ENCODE measurements at regions not wholly inside any gene's neighbourhood (a gene's known extent, or its start where the extent isn't known, plus 50 kb on each side); places are given as distances from the start of the nearest gene placed in this dataset.

DNA sequence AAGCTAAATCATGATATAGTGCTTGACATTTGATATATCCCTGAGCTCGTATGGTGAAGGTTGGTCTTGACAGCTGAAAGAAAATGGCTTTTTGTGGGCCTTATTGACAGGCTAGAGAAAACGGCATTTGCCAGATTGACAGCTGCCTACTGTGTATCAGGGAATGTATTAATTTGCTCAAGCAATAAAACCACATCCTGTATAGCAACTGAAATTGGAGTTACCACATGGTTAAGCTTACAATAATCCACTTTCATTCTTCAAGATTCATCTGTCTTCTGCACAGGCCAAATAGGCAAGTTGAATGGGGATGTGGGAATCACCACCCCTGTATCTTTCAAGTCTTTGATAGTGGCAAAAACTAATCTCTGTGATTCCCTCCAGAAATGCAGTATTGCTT lies 76.2 kb upstream of the IL2 start:
- DNase-seq (no peak), ATAC-seq (replicated peaks) (peak; percentile 37)
- no peak overlapping the region for H3K27ac Mint-ChIP-seq
- peaks cover 0 to 5% of the 10 kb centered on the region in 2 donors for H3K27me3 Mint-ChIP-seq
- H3K36me3 Mint-ChIP-seq (ENCODE audit: insufficient read depth) = no peaks in the 10 kb centered on the region
- H3K9me3 Mint-ChIP-seq = no peaks in the 10 kb centered on the region
- no peak overlapping the region for H3K4me3 Mint-ChIP-seq
- H3K4me1 Mint-ChIP-seq (ENCODE audit: low read depth in 2 of 2) = peaks cover 2 to 6% of the 10 kb centered on the region in 2 donors

DNA sequence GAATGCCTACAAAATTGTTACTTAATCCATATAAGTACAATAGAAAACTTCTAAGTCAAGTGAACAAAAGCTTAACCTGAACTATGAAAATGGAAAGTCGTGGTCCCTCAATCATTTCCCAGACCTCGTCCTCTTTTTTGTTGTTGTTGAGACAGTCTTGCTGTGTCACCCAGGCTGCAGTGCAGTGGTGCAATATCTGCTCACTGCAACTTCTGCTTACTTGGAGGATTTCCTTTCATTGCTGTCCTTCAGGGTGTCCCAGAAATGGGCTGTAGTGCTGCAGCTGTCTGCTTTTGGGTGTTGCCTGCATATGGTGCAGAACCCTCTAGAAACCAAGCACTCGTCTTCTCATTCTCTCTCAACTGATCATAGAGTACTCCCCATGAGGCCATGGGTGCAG lies 75.0 kb upstream of the IL2 start:
- Mint-ChIP-seq H3K27me3 (peaks cover 0 to 5% of the 10 kb centered on the region in 2 donors), H3K27ac (no peak overlapping the region), H3K4me3 (no peak overlapping the region), H3K9me3 (no peaks in the 10 kb centered on the region), H3K36me3 (ENCODE audit: insufficient read depth) (no peaks in the 10 kb centered on the region), H3K4me1 (ENCODE audit: low read depth in 2 of 2) (peaks cover 2 to 6% of the 10 kb centered on the region in 2 donors)
- DNase-seq = no peak
- no peak for ATAC-seq (replicated peaks)

DNA sequence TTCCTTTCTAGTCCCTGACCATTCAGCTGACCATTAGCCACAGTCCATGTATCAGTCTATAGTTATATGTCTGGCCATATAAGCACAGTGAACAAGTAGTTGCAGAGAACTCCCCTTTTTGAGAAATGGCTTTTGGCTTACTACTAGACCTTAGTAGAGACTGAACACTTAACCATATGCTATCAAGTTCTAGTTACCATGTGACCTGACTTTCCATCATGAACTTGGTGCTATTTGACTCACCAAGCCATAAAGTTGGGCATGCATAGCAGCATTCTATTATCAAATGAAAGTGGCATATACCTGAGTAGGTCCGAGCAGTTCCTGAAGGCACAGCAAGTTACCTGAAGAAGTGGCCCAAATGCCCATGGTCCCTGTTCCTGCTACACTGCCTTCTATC lies 74.5 kb upstream of the IL2 start:
- ATAC-seq (replicated peaks) (no peak), DNase-seq (no peak)
- H3K9me3 Mint-ChIP-seq = no peaks in the 10 kb centered on the region
- no peaks in the 10 kb centered on the region for H3K36me3 Mint-ChIP-seq (ENCODE audit: insufficient read depth)
- no peak overlapping the region for H3K27ac Mint-ChIP-seq
- H3K4me1 Mint-ChIP-seq (ENCODE audit: low read depth in 2 of 2) = peaks cover 2 to 6% of the 10 kb centered on the region in 2 donors
- no peak overlapping the region for H3K4me3 Mint-ChIP-seq
- H3K27me3 Mint-ChIP-seq = peaks cover 0 to 5% of the 10 kb centered on the region in 2 donors

DNA sequence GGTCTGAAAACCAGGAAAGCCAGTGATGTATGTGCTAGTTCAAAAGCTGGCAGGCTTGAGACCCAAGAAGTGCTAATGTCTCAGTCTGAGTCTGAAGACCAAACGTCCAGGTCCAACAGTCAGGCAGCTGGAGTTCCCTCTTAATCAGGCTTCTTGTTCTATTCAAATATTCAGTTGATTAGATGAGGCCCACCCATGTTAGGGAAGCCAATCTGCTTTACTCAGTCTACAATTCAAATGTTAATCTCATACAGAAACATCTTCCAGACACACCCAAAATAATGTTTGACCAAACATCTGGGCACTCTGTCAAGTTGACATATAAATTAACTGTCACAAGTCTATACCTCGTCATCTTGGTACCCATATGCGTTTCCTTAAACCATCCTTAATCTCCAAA lies 72.4 kb upstream of the IL2 start:
- peaks cover 2 to 11% of the 10 kb centered on the region in 2 donors for H3K9me3 Mint-ChIP-seq
- ATAC-seq (replicated peaks) (no peak), DNase-seq (no peak)
- peaks cover under 1 to 2% of the 10 kb centered on the region in 2 donors for H3K4me1 Mint-ChIP-seq (ENCODE audit: low read depth in 2 of 2)
- peaks cover 0 to 10% of the 10 kb centered on the region in 2 donors for H3K27me3 Mint-ChIP-seq
- H3K27ac Mint-ChIP-seq = no peak overlapping the region
- no peak overlapping the region for H3K4me3 Mint-ChIP-seq
- no peaks in the 10 kb centered on the region for H3K36me3 Mint-ChIP-seq (ENCODE audit: insufficient read depth)

DNA sequence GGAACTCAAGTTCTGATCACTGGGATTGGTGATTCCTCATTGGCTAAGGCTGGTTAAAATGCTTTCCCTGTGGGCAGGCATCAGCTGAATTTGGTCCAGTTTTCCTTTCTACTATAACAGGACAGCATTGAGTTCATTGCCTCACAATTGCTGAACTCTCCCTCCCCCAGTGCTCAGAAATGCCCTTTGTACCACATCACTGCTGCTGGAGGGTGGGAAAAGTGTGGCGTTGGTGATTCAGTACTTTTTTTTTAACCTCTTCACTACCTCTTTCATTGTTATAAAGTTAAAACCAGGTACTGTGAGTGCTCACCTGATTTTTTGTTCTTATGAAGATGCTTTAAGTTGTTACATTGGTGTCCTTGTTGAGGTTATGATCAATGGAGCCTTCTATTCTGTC lies 69.3 kb upstream of the IL2 start:
- Mint-ChIP-seq H3K4me3 (no peak overlapping the region), H3K27ac (no peak overlapping the region), H3K9me3 (peaks cover 2 to 12% of the 10 kb centered on the region in 2 donors), H3K27me3 (peaks cover 0 to 15% of the 10 kb centered on the region in 2 donors), H3K36me3 (ENCODE audit: insufficient read depth) (no peaks in the 10 kb centered on the region), H3K4me1 (ENCODE audit: low read depth in 2 of 2) (no peaks in the 10 kb centered on the region)
- DNase-seq (no peak), ATAC-seq (replicated peaks) (no peak)

DNA sequence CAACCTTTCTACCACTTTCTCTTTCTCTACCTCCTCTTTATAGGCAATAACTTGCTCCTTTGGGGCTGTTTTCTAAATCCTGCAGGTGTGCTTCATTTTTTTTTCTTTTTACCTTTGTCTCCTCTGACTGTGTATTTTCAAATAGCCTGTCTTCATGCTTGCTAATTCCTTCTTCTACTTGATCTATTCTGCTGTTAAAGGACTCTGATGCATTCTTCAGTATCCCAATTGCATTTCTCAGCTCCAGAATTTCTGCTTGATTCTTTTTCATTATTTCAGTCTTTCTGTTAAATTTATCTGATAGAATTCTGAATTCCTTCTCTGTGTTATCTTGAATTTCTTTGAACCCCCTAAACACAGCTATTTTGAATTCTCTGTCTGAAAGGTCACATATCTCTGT lies 67.7 kb upstream of the IL2 start:
- no peak overlapping the region for H3K27ac Mint-ChIP-seq
- H3K36me3 Mint-ChIP-seq (ENCODE audit: insufficient read depth) = no peaks in the 10 kb centered on the region
- ATAC-seq (replicated peaks) (no peak), DNase-seq (no peak)
- no peak overlapping the region for H3K4me3 Mint-ChIP-seq
- no peaks in the 10 kb centered on the region for H3K4me1 Mint-ChIP-seq (ENCODE audit: low read depth in 2 of 2)
- peaks cover 2 to 12% of the 10 kb centered on the region in 2 donors for H3K9me3 Mint-ChIP-seq
- H3K27me3 Mint-ChIP-seq = peaks cover 0 to 22% of the 10 kb centered on the region in 2 donors

DNA sequence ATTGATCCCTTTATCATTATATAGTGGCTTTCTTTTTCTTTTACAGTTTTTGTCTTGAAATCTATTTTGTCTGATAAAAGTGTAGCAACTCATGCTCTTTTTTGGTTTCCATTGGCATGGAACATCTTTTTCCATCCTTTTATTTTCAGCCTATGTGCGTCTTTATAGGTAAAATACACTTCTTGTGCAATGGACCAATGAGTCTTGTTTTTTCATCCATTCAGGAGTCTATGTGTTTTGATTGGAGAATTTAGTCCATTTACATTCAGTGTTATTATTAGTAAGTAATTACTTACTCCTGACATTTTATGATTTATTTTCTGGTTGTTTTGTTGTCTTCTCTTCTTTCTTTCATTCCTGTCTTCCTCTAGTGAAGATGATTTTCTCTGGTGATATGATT lies 66.4 kb upstream of the IL2 start:
- no peak for DNase-seq
- no peak for ATAC-seq (replicated peaks)
- Mint-ChIP-seq H3K9me3 (peaks cover 2 to 12% of the 10 kb centered on the region in 2 donors), H3K27me3 (peaks cover 0 to 22% of the 10 kb centered on the region in 2 donors), H3K4me1 (ENCODE audit: low read depth in 2 of 2) (no peaks in the 10 kb centered on the region), H3K4me3 (no peak overlapping the region), H3K36me3 (ENCODE audit: insufficient read depth) (no peaks in the 10 kb centered on the region), H3K27ac (no peak overlapping the region)

DNA sequence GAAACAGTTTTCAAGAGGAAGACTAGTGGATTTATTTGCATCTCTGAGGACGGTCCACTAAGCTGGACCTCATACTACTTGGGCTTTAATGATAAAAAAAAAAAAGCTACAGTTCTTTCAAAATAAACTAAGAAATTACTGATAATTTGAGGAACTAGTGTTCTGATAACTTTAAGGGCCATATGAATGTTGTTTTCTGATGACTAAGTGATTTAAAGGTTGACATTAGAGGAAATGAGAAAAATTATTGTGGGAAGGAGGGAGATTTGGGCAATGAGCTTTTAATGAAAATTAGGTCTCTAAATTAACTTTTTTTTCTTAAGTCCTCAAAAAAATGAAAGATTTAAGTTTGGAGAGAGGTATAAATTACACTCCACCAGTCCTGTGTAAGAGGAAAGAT lies 60.8 kb upstream of the IL2 start:
- ATAC-seq (replicated peaks) = no peak
- Mint-ChIP-seq H3K4me1 (ENCODE audit: low read depth in 2 of 2) (no peaks in the 10 kb centered on the region), H3K9me3 (no peaks in the 10 kb centered on the region), H3K27ac (no peak overlapping the region), H3K36me3 (ENCODE audit: insufficient read depth) (no peaks in the 10 kb centered on the region), H3K4me3 (no peak overlapping the region), H3K27me3 (peaks cover 0 to 9% of the 10 kb centered on the region in 2 donors)
- DNase-seq = no peak

DNA sequence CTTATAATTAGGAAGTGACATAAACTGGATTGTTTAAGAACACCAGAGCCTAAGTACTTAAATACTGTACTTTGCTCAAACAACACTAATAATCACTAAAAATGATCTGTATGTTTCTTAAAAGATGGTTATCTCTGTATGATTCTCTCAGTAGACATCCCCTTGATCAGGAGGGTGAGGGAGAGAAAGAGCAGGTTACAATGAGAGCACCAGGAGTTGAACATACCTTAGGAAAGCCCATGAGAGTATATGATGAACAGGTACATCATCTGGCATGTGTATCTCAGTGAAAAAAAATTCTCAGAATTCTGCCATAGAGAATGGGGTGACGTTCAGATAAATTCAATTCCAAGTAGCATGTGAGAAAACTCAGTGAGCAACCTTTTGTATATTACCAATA lies 59.9 kb upstream of the IL2 start:
- Mint-ChIP-seq H3K27ac (no peak overlapping the region), H3K4me3 (no peak overlapping the region)

DNA sequence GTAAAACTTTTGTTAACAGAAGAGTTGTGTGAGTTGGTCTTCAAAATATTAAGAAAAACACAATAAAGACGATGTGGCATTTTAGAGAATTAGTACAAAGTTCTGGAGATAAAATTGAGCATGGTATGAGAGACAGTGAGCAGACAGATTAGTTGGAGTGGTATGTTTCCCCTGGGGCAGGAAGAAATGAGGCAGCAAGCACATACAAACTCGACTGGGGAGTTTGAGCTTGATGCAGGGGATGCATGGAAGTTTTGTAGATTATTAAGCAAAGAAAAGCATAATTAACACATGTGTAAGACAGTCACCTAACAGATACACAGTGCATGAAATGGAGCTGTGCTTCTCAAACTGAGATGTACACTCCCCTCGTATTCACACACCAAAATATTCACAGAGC lies 58.1 kb upstream of the IL2 start:
- no peak overlapping the region for H3K4me3 Mint-ChIP-seq
- no peaks in the 10 kb centered on the region for H3K4me1 Mint-ChIP-seq (ENCODE audit: low read depth in 2 of 2)
- H3K9me3 Mint-ChIP-seq = no peaks in the 10 kb centered on the region
- peak overlapping the region in 1 of 2 donors; percentile 33 for H3K27ac Mint-ChIP-seq
- peaks cover 0 to 5% of the 10 kb centered on the region in 2 donors for H3K27me3 Mint-ChIP-seq
- DNase-seq (no peak), ATAC-seq (replicated peaks) (no peak)
- H3K36me3 Mint-ChIP-seq (ENCODE audit: insufficient read depth) = no peaks in the 10 kb centered on the region

More for the DNA sequence above, 59.9 kb upstream of the IL2 start:
- Mint-ChIP-seq H3K9me3 (no peaks in the 10 kb centered on the region), H3K36me3 (ENCODE audit: insufficient read depth) (no peaks in the 10 kb centered on the region), H3K4me1 (ENCODE audit: low read depth in 2 of 2) (no peaks in the 10 kb centered on the region), H3K27me3 (peaks cover 0 to 13% of the 10 kb centered on the region in 2 donors)
- ATAC-seq (replicated peaks) = no peak
- no peak for DNase-seq

DNA sequence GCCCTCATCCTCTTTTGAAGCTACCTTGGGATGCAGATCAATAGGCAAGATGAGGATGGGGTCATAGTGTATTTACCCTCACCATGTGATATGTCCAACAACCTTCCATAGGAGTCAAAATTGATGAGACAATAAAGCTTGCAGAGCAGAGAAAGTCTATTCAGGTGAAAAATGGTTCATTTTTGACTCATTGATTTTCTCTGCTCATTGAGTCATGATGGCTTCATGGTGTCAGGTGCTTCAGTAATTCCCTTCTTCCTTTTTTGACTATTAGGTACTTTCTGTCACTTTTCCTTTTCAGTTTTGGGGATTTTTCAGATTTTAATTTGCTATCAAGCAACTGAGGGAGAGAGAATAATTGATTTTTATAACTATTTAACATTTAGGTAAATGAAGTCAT lies 55.9 kb upstream of the IL2 start:
- Mint-ChIP-seq H3K4me1 (ENCODE audit: low read depth in 2 of 2) (peaks cover 0 to 3% of the 10 kb centered on the region in 2 donors), H3K36me3 (ENCODE audit: insufficient read depth) (no peaks in the 10 kb centered on the region), H3K4me3 (no peak overlapping the region), H3K27me3 (peaks cover 0 to 5% of the 10 kb centered on the region in 2 donors), H3K27ac (no peak overlapping the region), H3K9me3 (no peaks in the 10 kb centered on the region)
- ATAC-seq (replicated peaks) = no peak
- DNase-seq = no peak

DNA sequence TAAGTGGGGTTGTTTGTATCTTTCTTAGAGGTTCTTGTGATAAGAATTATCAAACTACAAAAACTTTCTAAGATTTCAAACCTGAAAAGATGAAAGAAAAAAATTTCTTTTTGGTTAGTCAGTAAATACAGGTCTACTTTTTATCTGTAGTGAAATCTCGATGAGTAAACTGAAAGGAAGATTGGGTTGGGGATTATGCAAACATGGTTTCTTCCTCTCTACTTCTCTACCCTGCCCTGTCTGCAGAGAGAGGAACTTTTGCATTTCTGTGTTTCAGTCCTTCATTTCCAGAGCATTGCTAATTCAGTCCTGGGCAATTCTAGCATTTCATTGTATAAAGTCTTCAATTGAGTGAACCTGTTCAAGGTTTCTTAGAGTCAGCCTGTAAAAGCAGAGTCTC lies 51.6 kb upstream of the IL2 start:
- peak overlapping the region in 1 of 2 donors; percentile 21 for H3K4me3 Mint-ChIP-seq

More for the DNA sequence above, 51.6 kb upstream of the IL2 start:
- Mint-ChIP-seq H3K27me3 (peaks cover 0 to 5% of the 10 kb centered on the region in 2 donors), H3K36me3 (ENCODE audit: insufficient read depth) (no peaks in the 10 kb centered on the region), H3K4me1 (ENCODE audit: low read depth in 2 of 2) (peaks cover 0 to 3% of the 10 kb centered on the region in 2 donors), H3K27ac (no peak overlapping the region), H3K9me3 (no peaks in the 10 kb centered on the region)
- DNase-seq (no peak), ATAC-seq (replicated peaks) (peak; percentile 56)
